PC-3 (cell line): ENCODE measurements at regions not wholly inside any gene's neighbourhood (a gene's known extent, or its start where the extent isn't known, plus 50 kb on each side); places are given as distances from the start of the nearest gene placed in this dataset.
"Not testable (repeated sequence)": the region's sequence is repeated elsewhere in the genome, so short reads cannot be mapped to it uniquely, and the experiment has no call there.

ENCODE experiments used
- EZH2 ChIP-seq: fragments of 300-600 bp; sonication (generic); IDR thresholded peaks from one replicate; pipeline ENCODE4 v1.6.1; 2017; ENCODE audit warnings: antibody characterized with exemption, mild to moderate bottlenecking, low read length; ENCODE audit not compliant: unreplicated experiment
- EZH2phosphoT487 ChIP-seq: fragments of 300-600 bp; sonication (generic); IDR thresholded peaks from 2 replicates; pipeline ENCODE4 v1.6.1; 2018; ENCODE audit warnings: mild to moderate bottlenecking, antibody characterized with exemption, low read length, borderline replicate concordance
- TF ChIP-seq, protein P1 (sequence below): fragments of 300-600 bp; sonication (generic); conservative IDR thresholded peaks from 2 replicates; pipeline ENCODE4 v1.5.1; 2017; ENCODE audit warnings: antibody characterized with exemption, low read depth, mild to moderate bottlenecking, low read length

DNA sequence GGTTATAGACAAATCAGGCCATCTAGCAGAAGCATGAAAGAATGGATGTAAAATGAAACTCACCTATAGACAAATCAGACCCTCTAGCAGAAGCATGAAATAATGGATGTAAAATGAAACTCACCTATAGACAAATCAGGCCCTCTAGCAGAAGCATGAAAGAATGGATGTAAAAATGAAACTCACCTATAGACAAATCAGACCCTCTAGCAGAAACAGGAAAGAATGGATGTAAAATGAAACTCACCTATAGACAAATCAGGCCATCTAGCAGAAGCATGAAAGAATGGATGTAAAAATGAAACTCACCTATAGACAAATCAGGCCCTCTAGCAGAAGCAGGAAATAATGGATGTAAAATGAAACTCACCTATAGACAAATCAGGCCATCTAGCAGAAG is 137.9 kb downstream of the ASMT start:
- TF ChIP-seq, protein P1, sequence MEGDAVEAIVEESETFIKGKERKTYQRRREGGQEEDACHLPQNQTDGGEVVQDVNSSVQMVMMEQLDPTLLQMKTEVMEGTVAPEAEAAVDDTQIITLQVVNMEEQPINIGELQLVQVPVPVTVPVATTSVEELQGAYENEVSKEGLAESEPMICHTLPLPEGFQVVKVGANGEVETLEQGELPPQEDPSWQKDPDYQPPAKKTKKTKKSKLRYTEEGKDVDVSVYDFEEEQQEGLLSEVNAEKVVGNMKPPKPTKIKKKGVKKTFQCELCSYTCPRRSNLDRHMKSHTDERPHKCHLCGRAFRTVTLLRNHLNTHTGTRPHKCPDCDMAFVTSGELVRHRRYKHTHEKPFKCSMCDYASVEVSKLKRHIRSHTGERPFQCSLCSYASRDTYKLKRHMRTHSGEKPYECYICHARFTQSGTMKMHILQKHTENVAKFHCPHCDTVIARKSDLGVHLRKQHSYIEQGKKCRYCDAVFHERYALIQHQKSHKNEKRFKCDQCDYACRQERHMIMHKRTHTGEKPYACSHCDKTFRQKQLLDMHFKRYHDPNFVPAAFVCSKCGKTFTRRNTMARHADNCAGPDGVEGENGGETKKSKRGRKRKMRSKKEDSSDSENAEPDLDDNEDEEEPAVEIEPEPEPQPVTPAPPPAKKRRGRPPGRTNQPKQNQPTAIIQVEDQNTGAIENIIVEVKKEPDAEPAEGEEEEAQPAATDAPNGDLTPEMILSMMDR, result not testable (repeated sequence)
- TF ChIP-seq EZH2phosphoT487, EZH2: not testable (repeated sequence)
